SKM-1 (cell line): ENCODE measurements at regions not wholly inside any gene's neighbourhood (a gene's known extent, or its start where the extent isn't known, plus 50 kb on each side); places are given as distances from the start of the nearest gene placed in this dataset.
"Not testable (repeated sequence)": the region's sequence is repeated elsewhere in the genome, so short reads cannot be mapped to it uniquely, and the experiment has no call there.

Experiments used
- DNase-seq: peaks from one replicate; lab custom pipeline; 2025; ENCODE audit not compliant: unreplicated experiment; lab: John Stamatoyannopoulos, UW

DNA sequence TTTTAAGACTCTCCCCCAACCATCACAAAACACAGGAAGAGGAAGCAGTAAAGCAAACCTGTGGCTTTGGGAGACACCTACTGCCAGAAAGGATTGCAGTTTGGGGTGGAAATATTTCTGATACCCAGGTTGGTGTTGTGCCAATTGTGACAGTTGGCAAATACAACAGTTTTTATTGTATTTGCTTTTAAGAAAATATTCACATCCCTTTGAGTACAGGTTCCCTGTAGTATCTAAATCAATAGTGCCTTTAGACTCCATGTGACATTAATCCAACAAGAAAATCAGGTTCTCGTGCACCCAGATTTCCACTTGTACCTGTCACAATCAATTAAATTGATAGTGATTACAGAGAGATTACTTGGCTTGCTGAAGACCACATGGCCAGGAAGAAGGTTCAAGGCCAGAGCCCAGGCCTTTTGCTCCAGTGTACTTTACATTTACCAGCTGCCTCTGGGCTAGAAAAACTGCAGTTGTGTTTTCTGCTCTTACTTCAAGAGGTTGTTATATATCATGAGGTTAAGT, 361.2 kb downstream of the ATP23 start:
- DNase-seq = no peak

DNA sequence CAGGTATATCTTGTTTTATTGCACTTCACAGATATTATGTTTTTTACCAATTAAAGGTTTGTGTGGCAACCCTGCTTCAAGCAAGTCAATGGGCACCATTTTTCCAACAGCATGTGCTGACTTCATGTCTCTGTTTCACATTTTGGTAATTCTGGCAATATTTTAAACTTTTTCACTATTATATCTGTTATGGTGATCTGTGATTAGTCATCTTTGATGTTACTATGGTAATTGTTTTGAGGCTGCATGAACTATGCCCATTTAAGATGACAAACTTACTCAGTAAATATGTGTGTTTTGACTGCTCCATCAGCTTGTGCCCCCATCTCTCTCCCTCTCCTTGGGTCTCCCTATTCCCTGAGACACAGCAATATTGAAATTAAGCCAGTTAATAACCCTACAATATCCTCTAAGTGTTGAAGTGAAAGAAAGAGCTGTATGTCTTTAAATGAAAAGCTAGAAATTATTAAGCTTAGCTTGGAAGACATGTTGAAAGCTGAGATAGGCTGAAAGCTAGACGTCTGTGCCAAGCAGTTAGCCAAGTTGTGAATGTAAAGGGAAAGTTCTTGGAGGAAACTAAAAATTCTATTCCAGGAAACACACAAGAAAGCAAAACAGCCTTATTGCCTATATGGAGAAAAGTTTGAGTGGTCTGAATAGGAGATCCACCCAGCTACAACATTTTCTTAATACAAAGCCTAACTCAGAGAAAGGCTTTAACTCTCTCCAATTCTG, 365.1 kb downstream of the ATP23 start:
- DNase-seq = no peak

DNA sequence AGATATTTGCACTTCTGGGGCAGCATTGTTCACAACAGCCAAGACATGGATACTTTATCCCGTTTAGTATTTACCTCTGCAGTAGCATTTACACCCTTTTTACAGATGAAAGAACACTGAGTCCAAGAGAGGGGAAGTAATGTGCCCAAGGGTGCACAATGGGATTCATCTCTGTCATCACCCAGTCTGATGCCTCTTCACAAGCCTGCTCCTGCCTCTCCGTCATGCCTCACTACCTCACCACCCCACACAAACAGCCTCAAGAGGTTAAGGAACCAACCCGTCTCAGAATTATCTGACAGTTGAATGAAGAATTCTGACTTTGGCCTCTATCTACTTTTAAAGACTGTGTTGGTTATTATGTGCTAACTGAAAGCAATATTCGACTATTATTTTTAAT, 368.4 kb downstream of the ATP23 start:
- no peak for DNase-seq

DNA sequence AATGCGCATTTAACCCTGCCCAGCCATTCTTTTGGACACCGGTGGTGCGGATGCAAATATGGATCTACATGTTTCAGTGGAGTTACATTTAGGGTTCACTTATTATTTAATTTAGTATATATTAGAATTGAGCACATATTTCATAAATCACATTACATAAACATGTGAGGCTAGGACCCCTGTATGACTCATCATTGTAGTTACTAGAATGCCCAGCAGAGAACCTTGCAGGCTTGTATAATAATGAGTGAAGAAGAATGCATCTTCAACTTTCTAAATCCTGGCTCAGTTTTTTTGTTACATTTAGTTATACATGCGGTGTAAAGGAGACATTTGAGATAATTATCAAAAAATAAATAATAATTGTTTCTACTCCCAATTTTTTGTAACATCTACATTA, 369.0 kb downstream of the ATP23 start:
- DNase-seq = no peak

DNA sequence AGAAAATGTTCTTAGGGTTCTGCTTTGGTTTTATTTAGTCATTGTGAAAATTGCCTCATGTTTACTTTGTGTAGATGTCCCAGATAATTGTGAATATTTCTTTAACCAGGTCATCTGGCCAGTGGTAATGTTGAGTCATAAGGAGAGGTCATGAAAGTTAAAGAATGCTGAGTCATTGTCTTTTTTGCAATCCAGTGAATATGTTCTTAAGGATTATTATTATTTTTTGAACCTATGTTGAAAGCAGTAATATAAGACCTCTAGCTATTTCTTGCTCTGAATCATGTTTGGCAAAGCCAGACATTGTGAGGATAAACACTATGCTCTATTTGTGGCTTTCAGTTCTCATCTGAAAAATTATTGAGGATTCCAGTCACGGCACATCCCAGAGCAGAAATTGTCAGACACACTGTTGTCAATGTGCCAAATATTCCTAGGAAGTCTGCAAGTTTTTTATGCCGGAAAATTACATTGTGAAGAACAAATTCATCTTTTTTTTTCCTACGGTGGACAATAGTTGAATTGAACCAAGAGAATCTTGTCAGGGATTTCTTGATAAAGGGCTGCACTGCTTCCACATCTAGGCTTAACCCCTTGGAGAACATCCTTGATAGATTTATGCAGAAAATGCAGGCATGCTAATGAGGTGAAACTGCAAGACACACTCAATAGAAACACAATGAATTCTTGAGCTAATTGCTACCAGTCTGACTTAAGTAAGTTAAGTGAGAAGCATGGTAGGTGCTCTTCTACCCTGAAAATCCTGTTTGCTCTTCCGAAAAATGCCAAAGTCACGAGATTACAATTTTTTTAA, 369.6 kb downstream of the ATP23 start:
- no peak for DNase-seq

DNA sequence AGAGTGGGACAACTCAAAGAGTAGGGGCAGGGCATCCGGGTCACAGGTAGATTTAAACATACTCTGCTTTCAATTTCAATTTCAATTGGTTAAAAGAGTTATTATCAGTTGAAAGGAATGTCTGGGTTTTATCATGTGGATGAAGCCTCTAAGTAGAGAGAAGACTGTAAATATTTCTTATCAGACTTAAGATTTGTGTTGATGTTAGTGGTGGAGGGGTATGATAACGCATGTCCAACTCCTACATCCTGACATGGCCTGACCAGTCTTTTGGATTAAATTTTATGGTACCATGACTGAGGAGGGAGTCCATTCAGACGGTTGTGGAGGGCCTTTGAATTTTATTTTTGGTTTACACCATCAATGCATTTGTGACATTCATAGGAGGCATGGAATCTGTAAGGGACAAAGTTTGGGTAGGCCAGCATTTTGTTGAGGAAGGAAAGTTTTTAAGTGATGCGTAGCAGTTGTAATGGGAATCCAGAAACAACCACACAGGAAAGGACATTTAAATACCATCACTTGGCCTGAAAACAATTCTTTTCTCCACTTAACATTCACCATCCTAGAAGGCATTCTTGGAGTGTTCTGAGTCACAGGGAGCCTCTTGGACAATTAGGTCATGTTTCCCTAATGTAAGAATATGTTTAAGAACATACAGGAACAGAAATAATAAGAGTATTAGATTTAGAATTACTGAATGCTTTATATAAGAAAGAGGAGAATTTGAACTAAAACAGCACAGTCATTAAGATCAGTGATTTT, 371.9 kb downstream of the ATP23 start:
- DNase-seq = no peak

DNA sequence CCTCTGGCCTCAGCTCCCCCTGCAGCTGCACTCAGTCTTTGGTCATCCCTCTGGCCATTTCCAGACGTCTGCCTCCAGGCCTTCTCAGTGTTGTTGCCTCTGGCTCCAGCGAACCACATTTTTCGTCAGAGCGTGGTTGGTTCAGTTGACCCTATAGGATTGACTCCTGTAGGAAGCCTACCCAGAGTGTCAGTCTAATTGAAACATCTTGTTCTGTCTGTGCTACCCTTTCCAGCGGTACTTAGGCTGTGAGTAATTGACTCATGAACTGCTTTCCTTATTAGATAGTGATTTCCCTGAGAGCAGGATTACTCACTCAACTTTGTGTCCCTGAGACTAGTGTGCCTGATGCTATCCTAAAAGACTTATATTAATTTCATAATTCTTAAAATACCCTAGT, 373.2 kb downstream of the ATP23 start:
- DNase-seq = no peak

DNA sequence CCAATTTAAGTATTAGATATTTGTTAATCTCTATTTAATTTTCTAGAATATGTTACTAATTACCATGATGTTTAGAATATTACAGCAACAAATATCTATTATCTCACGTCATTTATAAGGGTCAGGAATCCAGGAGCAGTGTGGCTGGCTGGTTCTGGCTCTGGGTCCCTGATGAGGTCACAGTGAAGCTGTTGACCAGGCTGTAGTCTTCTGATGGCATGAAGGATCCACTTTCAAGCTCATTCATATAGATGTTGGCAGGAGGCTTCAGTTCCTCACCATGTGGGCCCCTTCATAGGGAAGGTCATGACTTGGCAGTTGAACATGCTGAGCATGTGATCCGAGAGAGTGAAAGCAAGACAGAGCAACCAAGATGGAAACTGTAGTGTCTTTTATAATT, 375.6 kb downstream of the ATP23 start:
- no peak for DNase-seq

DNA sequence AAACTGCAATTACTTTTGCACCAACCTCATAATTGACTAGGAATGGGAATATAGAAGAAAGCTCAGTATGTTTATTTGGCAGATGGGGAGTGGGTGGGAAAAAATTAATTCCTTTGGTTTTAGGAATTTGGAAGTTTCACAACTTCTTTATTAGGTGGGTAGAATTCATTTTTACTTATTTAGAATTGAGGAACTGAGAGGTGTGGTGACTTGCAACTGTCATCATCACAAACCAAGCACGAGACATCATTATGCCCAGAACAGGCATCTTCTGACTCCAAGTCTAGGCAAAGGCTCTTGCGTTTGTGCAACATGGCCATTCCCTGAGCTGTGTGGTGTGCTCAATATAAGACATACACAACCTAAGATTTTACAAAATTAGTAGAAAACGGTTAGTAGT, 380.0 kb downstream of the ATP23 start:
- DNase-seq = no peak

DNA sequence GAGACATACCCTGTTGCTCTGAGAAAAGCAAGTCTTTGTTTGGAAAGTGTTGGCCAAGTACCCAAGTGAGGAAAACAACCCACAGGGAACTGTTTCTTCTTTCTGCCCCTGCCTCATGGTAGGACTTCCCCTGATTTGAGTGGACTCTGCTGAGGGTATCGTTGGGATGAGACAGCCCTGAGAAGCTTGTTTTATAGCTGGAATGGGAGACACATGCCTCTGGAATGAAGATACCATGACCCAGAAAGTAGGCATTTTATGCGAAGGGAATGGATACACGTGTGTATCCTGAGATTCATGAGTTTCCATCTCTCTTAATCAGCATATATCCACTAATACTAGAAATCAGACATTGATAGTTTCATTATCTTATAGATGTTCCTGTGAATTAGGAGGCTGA, 382.3 kb downstream of the ATP23 start:
- no peak for DNase-seq

DNA sequence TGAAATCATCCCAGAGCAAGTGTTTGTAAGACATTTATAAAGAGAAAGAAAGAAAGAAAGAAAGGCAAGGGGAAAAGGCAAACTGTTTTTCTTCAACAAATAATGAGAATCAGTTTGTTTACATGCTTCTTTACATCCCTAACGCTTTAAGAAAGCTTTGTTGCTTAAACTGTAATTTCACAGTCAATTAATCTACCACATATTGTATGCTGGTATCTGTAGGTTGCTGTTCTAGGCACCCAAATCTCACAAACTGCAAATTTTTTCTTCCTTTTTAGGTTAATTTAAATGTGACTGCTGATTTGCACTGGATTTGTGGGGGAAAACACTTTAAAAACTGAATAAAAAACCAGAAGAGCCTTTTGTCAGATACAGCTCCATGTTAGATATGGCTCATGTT, 384.2 kb downstream of the ATP23 start:
- DNase-seq = no peak

DNA sequence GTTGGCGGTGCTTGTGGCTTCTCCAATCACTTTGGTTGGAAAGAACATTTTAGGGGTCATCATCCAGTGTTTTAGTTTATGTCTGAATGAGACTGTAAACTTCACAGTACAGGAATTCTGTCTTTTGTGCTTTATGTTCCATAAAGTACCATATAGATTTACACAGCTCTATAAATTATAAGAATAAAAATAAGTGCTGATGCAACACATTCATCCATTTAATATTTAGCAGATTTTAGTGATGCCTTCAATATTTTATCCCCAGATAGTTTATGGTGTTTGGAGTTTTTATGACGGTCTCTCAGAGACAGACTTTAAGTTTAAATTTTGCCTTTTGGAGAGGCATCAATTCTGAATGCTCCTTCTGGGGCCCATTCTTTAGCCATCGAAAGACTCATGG, 385.2 kb downstream of the ATP23 start:
- DNase-seq = no peak

DNA sequence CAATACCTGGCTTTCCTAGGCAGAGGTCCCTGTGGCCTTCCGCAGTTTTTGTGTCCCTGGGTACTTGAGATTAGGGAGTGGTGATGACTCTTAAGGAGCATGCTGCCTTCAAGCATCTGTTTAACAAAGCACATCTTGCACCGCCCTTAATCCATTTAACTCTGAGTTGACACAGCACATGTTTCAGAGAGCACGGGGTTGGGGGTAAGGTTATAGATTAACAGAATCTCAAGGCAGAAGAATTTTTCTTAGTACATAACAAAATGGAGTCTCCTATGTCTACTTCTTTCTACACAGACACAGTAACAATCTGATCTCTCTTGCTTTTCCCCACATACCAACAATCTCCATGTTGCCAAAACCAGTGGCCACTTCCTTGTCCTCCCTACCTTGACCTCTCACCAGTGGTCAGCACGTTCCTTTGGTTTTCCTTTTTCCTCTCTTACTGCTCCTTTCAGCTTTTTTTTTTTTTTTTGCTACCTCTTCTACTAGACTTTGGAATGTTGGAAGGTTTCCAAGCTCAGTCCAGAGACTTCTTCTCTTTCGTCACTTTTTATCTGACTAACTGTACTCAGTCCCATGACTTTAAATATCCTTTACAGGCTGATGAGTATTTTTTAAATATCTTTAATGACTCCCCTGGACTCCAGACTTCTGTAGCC, 395.3 kb downstream of the ATP23 start:
- DNase-seq = not testable (repeated sequence)

DNA sequence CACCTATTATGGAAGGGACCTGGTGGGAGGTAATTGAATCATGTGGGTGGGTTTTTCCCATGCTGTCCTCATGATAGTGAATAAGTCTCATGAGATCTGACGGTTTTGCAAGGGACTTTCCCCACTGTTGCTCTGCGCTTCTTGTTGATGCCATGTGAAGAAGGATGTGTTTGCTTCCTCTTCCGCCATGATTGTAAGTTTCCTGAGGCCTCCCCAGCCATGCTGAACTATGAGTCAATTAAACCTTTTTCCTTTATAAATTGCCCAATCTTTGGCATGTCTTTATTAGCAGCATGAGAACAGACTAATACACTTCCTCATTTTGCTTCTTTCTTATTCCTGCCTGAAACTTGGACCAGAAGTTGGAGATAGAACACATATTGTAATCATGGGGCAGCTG, 396.2 kb downstream of the ATP23 start:
- DNase-seq = not testable (repeated sequence)

DNA sequence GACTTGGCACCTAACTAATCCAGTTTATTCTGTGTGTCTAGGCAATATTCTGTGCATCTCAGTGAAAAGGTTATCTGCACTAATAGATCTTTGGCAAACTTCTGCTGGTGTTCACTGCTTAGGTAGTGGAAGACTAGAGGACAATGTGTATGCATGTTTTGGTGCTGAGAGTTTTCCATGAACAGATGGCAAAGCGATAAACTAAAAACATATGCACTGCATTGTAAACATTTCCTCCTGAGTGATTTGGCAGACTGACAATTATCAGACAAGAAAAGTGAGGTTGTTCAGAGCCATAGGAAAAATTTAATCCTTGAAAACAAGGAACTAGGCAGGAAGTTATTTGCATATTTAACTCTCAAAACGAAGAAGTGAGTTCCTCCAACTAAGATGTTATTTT, 400.4 kb downstream of the ATP23 start:
- no peak for DNase-seq

DNA sequence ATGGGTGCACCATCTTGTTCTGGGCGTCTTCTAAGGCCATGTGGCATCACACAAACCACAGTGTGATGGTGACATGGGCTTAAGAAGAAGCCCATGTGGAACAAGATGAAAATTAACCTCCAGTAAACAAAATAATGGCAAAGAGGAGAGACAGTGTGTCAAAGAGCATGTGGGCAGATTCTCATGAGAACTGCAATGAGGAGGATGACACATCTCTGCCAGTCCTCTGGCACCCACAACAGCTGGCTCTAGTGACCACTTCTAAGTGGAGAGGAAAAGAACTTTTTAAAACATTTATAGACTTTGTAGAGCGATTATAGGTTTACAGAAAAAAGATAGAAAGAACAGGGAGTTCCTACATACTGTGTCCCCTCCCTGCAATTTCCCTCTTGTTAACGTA, 401.4 kb downstream of the ATP23 start:
- no peak for DNase-seq

DNA sequence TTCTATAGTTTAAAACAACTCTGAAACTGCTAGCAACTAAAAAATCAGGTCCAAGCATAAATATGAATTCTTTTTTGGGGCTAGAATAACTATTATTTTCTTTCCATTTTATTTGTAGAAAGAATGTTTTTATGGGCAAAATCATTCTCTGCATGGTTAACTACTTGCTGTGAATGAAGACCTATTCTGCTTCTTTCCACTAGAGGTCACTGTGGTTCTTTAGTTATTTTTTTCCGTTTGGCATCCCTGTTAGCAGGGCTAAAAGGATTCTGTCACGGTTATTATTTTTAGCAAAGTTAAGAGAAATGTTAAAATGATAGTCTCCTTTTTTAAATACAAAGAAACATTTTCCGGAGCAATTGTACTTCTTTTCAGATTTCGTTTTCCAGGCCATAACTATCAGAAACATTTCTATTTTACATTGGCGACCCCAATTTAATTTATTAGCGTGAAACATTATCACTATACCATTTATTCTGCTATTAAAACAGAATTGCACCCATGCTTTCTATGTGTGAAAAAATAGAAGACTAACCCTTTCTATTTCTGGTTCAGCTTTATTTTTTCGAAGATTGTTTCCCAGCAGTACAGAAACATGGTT, 404.8 kb downstream of the ATP23 start:
- DNase-seq = peak; percentile 2

DNA sequence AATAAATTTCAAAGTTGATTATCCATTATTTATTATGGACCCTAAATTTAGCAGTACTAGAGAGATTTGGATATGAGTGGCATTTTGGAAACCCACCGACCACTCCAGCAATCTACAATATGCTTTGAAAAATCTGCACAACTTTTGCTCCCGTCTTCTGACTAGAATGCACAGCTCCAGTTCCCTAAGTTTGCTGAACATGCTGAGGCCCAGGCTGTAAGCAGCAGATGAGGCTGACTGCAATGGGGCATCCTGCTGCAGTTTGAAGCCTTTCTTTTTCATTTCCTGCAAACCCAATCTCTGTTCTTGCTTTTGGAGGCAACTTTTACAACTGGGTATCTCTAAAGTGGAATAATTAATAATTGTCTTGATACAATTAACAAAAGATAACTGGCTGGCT, 405.8 kb downstream of the ATP23 start:
- DNase-seq = no peak

DNA sequence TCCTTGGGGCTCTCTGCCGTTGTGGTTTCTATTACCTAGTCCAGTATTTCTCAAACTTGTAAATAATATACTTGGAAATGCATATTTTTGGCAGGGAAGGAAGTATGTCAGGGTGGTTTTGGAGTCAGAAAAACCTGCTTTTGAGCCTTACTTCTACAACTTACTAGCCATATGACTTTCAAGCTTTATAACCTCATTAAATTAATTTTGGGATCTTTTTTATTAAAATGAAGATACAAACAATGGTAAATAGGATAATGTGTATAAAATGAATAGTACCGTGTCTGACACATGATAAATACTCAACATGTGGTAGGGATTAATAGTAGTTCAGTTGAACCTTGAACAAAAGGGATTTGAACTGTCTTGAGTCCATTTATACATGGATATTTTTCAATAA, 406.3 kb downstream of the ATP23 start:
- no peak for DNase-seq

DNA sequence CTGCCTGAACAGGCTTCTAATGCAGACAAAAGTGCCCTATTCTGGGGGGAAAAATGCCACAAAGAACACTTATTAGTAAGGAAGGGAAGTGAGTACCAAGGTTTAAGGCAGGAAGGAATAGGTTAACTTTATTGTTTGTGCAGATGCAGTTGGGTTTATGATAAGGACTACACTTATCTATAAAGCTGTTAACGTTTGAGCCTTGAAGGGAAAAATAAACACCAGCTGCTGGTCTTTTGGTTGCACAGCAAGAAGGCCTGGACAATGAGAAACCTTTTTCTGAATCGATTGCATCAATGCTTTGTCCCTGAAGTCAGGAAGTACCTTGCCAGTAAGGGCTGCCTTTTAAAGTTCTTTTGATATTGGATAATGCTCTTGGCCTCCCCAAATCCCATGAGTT, 407.8 kb downstream of the ATP23 start:
- DNase-seq = no peak

DNA sequence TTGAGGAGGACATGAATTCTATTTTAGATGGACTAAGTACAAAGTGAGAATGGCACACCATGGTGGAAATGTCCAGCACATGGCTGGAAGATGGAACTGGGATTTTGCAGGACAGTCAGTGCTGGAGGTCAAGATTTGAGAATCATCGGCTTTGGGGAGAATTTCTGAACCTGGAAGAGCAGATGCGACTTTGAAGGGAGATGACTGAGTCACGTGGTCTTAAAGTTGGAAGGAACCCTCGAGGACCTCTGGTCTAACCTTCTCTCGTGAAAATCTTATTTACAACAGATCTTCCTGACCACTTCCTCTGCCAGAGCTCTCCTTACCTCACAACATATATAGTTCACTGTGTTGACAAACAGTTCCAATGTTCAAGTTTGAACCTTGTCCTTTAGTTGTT, 415.4 kb downstream of the ATP23 start:
- no peak for DNase-seq
